MM.1S (cell line): ENCODE measurements at regions not wholly inside any gene's neighbourhood (a gene's known extent, or its start where the extent isn't known, plus 50 kb on each side); places are given as distances from the start of the nearest gene placed in this dataset.

Experiments used
- EZH2 ChIP-seq: fragments of 300-600 bp; sonication (generic); optimal IDR thresholded peaks from 2 replicates; pipeline ENCODE3; 2017; ENCODE audit warnings: low read depth, mild to moderate bottlenecking, antibody characterized with exemption, low read length, mixed read lengths
- TF ChIP-seq, protein P1 (sequence below): fragments of 300-600 bp; sonication (generic); IDR thresholded peaks from 2 replicates; pipeline ENCODE4 v1.5.1; 2016; ENCODE audit warnings: antibody characterized with exemption, low read length, mixed read lengths

DNA sequence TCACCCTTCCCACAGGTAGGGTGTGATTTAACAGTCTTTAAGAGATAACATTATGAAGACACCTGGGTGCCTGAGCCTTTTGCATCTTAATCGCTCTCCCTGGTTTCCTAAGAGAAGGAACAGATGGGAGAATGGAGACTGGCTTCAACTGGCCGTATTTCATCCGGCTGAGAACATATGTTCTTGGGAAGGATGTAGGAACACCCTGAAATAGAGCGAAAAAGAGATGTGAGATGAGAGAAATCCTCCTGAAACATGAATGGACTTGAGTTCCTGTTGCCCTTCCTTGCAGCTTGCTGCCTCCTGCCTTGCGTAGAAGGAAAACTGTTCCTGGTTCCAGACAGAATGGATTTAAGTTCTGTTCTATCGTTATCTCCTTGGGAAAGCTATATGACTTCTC, 385.4 kb upstream of the RBFOX1 start:
- TF ChIP-seq, protein P1, sequence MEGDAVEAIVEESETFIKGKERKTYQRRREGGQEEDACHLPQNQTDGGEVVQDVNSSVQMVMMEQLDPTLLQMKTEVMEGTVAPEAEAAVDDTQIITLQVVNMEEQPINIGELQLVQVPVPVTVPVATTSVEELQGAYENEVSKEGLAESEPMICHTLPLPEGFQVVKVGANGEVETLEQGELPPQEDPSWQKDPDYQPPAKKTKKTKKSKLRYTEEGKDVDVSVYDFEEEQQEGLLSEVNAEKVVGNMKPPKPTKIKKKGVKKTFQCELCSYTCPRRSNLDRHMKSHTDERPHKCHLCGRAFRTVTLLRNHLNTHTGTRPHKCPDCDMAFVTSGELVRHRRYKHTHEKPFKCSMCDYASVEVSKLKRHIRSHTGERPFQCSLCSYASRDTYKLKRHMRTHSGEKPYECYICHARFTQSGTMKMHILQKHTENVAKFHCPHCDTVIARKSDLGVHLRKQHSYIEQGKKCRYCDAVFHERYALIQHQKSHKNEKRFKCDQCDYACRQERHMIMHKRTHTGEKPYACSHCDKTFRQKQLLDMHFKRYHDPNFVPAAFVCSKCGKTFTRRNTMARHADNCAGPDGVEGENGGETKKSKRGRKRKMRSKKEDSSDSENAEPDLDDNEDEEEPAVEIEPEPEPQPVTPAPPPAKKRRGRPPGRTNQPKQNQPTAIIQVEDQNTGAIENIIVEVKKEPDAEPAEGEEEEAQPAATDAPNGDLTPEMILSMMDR: no peak
- no peak for TF ChIP-seq EZH2
